ENCODE measurements at regions not wholly inside any gene's neighbourhood (a gene's known extent, or its start where the extent isn't known, plus 50 kb on each side); places are given as distances from the start of the nearest gene placed in this dataset.

GRCh38 chr10:7101451-7101850 lies 309.4 kb downstream of the SFMBT2 start (continued):
- TF ChIP-seq CTCF (conservative IDR thresholded peaks at IDR 0.05; ENCODE audit: low read depth in 2 of 2), result no peak
- TF ChIP-seq EZH2 (IDR thresholded peaks at IDR 0.05; ENCODE audit: low read depth, unreplicated experiment), result no peak
- no peak for TF ChIP-seq ZNF114 (CRISPR knock-in tag; IDR thresholded peaks at IDR 0.05)
- TF ChIP-seq ETS1 (IDR thresholded peaks at IDR 0.05), result no peak
- TF ChIP-seq POLR2AphosphoS5 (IDR thresholded peaks at IDR 0.05; ENCODE audit: low read depth), result no peak

- no peak for TF ChIP-seq EZH2phosphoT487 (IDR thresholded peaks at IDR 0.05; ENCODE audit: unreplicated experiment)
- no peak for TF ChIP-seq STAT1 (IDR thresholded peaks at IDR 0.05; ENCODE audit: unreplicated experiment)
- TF ChIP-seq REST (IDR thresholded peaks at IDR 0.05; ENCODE audit: unreplicated experiment), result no peak
- TF ChIP-seq JUNB (IDR thresholded peaks at IDR 0.05; ENCODE audit: unreplicated experiment), result no peak
These were observed 310.7 kb downstream of the SFMBT2 start for GRCh38 chr10:7100032-7100702.

More at GRCh38 chr10:7100032-7100702, 310.7 kb downstream of the SFMBT2 start:
- Histone ChIP-seq H3K4me2 (no peak overlapping the region), H3K9me2 (ENCODE audit: insufficient read depth) (peaks cover 7% of the 10 kb centered on the region; the same call in 1 of the 2 replicates), H3K27me3 (ENCODE audit: insufficient read depth) (no peaks in the 10 kb centered on the region), H3K36me3 (ENCODE audit: insufficient read depth) (no peaks in the 10 kb centered on the region; the same call in 1 of the 2 replicates), H4K20me1 (replicated peaks; ENCODE audit: insufficient read depth) (no peaks in the 10 kb centered on the region), H3K4me3 (no peak overlapping the region), H3K4me1 (ENCODE audit: insufficient read depth) (no peaks in the 10 kb centered on the region), H3K79me2 (replicated peaks; ENCODE audit: insufficient read depth) (no peaks in the 10 kb centered on the region), H3K27ac (ENCODE audit: low read depth) (no peak overlapping the region), H3F3A (replicated peaks; ENCODE audit: low read depth) (no peaks in the 10 kb centered on the region), H2AFZ (no peak overlapping the region)
- Mint-ChIP-seq H3K27me3 (ENCODE audit: insufficient read depth, low read depth, poor library complexity) (no peaks in the 10 kb centered on the region), H3K36me3 (ENCODE audit: low read depth) (no peaks in the 10 kb centered on the region), H3K4me3 (no peak overlapping the region), H3K4me1 (no peaks in the 10 kb centered on the region), H3K9me3 (no peaks in the 10 kb centered on the region), H3K27ac (no peak overlapping the region)
- DNase-seq (ENCODE audit: low spot score) (no peak), ATAC-seq (no peak)
